ENCODE measurements at regions not wholly inside any gene's neighbourhood (a gene's known extent, or its start where the extent isn't known, plus 50 kb on each side); places are given as distances from the start of the nearest gene placed in this dataset.

GRCh38 chr5:61666064-61666621 is 334.1 kb downstream of the ZSWIM6 start:
- Histone ChIP-seq H3K27ac (no peak overlapping the region), H3K36me3 (no peaks in the 10 kb centered on the region), H3K4me3 (no peak overlapping the region), H3K4me1 (no peaks in the 10 kb centered on the region), H3K9me3 (no peaks in the 10 kb centered on the region), H3K27me3 (no peaks in the 10 kb centered on the region)
- intact Hi-C loops (cut with DNase I), result no loop called here
- TF ChIP-seq POLR2AphosphoS5 (IDR thresholded peaks at IDR 0.05; ENCODE audit: insufficient read depth in 1 of 2, low read depth in 1 of 2) (no peak), CTCF (IDR thresholded peaks at IDR 0.05) (no peak), POLR2A (IDR thresholded peaks at IDR 0.05) (no peak)
- no peak for DNase-seq (ENCODE audit: extremely low spot score in 2 of 2)

- H3K4me3 ChIP-seq, result no peak overlapping the region
- no peaks in the 10 kb centered on the region for H3K4me1 ChIP-seq
- TF ChIP-seq POLR2A (IDR thresholded peaks at IDR 0.05) (no peak), CTCF (IDR thresholded peaks at IDR 0.05) (no peak), POLR2AphosphoS5 (IDR thresholded peaks at IDR 0.05; ENCODE audit: insufficient read depth in 1 of 2, low read depth in 1 of 2) (no peak)
- no peak overlapping the region for H3K27ac ChIP-seq
- no peaks in the 10 kb centered on the region for H3K27me3 ChIP-seq
- H3K9me3 ChIP-seq, result no peaks in the 10 kb centered on the region
- intact Hi-C loops (cut with DNase I), result no loop called here
- DNase-seq (ENCODE audit: extremely low spot score in 2 of 2), result no peak
- no peaks in the 10 kb centered on the region for H3K36me3 ChIP-seq
Observed at GRCh38 chr5:61667525-61668218, 335.6 kb downstream of the ZSWIM6 start.

- Histone ChIP-seq H3K27ac (no peak overlapping the region), H3K4me3 (no peak overlapping the region), H3K4me1 (no peaks in the 10 kb centered on the region), H3K9me3 (no peaks in the 10 kb centered on the region), H3K27me3 (no peaks in the 10 kb centered on the region), H3K36me3 (no peaks in the 10 kb centered on the region)
- TF ChIP-seq POLR2A (IDR thresholded peaks at IDR 0.05) (no peak), POLR2AphosphoS5 (IDR thresholded peaks at IDR 0.05; ENCODE audit: insufficient read depth in 1 of 2, low read depth in 1 of 2) (no peak), CTCF (IDR thresholded peaks at IDR 0.05) (no peak)
- intact Hi-C loops (cut with DNase I), result no loop called here
- DNase-seq (ENCODE audit: extremely low spot score in 2 of 2), result no peak
Observed at GRCh38 chr5:61669531-61669930, 337.5 kb downstream of the ZSWIM6 start.

GRCh38 chr5:61670941-61671340 is 338.9 kb downstream of the ZSWIM6 start:
- intact Hi-C loops (cut with DNase I), result no loop called here
- no peaks in the 10 kb centered on the region for H3K4me1 ChIP-seq
- TF ChIP-seq CTCF (IDR thresholded peaks at IDR 0.05), result no peak
- H3K36me3 ChIP-seq, result no peaks in the 10 kb centered on the region
- no peak overlapping the region for H3K4me3 ChIP-seq
- no peaks in the 10 kb centered on the region for H3K9me3 ChIP-seq
- no peak overlapping the region for H3K27ac ChIP-seq
- no peaks in the 10 kb centered on the region for H3K27me3 ChIP-seq
- no peak for DNase-seq (ENCODE audit: extremely low spot score in 2 of 2)

- no peak for TF ChIP-seq CTCF (IDR thresholded peaks at IDR 0.05)
- TF ChIP-seq POLR2AphosphoS5 (IDR thresholded peaks at IDR 0.05; ENCODE audit: insufficient read depth in 1 of 2, low read depth in 1 of 2), result peak in 1 of 2 donors; percentile 34
- TF ChIP-seq POLR2A (IDR thresholded peaks at IDR 0.05), result no peak
- Histone ChIP-seq H3K9me3 (no peaks in the 10 kb centered on the region), H3K36me3 (no peaks in the 10 kb centered on the region), H3K4me1 (no peaks in the 10 kb centered on the region), H3K27me3 (no peaks in the 10 kb centered on the region), H3K4me3 (no peak overlapping the region), H3K27ac (no peak overlapping the region)
- DNase-seq (ENCODE audit: extremely low spot score in 2 of 2), result no peak
- intact Hi-C loops (cut with DNase I), result no loop called here
Observed at GRCh38 chr5:61673007-61673735, 341.1 kb downstream of the ZSWIM6 start.

Measured in vagina (tissue), 2 donors.